GM12864 (cell line): ENCODE measurements at regions not wholly inside any gene's neighbourhood (a gene's known extent, or its start where the extent isn't known, plus 50 kb on each side); places are given as distances from the start of the nearest gene placed in this dataset.

ENCODE experiments used
- DNase-seq: peaks from one replicate; pipeline ENCODE4 v3.0.0-alpha.2; 2011; ENCODE audit warnings: low read depth
- H3K4me3 ChIP-seq: 2 replicates; pipeline ENCODE4 v1.5.1; 2011; ENCODE audit warnings: mild to moderate bottlenecking, low read depth, low read length, control low read depth
- TF ChIP-seq, protein P1 (sequence below): IDR thresholded peaks from 2 replicates; pipeline ENCODE4 v1.5.1; 2011; ENCODE audit warnings: low read depth, mild to moderate bottlenecking, moderate library complexity, low read length, control low read depth, inconsistent platforms; ENCODE audit errors: missing control alignments

DNA sequence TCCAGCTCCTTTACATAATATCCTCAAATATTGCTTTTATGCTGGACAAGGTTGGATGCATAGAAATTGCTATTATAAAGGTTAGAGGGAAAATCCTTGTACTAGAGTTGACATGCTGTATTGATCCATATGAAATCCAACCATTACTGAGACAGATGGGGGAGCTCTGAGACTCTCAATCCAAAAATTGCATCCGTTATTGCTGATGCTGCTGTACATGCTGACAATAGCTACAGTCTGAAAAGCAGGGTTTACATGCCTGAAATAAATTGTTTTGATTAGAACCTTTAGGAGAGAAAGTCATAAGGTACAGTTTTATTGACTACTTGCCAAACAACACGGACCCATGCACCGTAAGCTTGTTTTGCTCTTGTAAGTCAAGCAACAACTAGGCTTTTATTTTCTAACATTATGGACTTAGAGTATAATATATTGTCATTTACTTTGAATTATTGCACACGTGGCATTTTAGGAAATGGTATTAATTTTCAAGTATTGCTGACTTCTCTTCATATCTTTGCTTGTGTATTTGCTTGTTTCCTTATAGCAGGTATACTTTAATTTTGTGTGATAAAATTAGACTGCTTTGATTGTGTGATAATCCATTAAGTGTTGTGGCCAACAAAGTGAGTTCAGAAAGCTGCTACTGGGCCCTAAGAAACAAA is 1365.2 kb downstream of the STIM2 start:
- H3K4me3 ChIP-seq = no peak overlapping the region
- TF ChIP-seq, protein P1, sequence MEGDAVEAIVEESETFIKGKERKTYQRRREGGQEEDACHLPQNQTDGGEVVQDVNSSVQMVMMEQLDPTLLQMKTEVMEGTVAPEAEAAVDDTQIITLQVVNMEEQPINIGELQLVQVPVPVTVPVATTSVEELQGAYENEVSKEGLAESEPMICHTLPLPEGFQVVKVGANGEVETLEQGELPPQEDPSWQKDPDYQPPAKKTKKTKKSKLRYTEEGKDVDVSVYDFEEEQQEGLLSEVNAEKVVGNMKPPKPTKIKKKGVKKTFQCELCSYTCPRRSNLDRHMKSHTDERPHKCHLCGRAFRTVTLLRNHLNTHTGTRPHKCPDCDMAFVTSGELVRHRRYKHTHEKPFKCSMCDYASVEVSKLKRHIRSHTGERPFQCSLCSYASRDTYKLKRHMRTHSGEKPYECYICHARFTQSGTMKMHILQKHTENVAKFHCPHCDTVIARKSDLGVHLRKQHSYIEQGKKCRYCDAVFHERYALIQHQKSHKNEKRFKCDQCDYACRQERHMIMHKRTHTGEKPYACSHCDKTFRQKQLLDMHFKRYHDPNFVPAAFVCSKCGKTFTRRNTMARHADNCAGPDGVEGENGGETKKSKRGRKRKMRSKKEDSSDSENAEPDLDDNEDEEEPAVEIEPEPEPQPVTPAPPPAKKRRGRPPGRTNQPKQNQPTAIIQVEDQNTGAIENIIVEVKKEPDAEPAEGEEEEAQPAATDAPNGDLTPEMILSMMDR = no peak
- no peak for DNase-seq

DNA sequence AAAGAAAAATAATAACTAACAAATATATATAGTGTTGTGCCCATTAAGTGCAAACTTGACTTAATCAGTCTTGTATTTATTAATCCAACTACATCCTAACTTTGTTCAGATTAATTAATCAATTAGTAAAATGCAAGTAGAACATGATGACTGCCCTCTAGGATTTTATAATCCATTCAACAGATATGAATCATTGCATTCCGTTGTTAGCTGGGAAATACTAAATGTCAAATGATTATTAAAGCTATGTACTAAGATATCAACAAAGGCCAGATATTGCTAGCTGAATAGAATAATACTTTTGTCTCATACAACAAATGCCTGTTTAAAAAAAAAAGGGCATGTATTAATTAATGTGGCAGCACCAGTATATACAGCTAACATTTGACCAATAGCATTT is 1366.3 kb downstream of the STIM2 start:
- no peak overlapping the region for H3K4me3 ChIP-seq
- TF ChIP-seq, protein P1 = no peak
- no peak for DNase-seq

DNA sequence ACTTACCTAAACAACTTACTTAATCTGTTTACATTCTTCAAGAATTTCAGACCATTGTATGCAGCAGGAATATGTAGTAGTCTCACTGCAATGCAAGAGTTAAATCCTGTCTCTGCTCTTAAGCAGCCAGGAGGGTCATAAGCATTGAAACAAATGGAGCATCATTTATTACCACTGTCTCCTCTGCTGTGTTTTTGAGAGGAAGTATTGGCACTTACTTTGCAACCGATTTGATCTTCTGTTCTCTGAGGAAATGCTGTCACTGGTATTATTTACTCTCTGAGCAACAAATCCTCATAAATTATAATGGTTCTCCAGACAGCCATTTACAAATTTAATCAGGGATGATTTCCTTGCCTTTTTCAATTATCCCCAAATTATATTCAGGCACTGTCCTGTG is 1367.1 kb downstream of the STIM2 start:
- TF ChIP-seq, protein P1 = no peak
- DNase-seq = no peak
- H3K4me3 ChIP-seq = no peak overlapping the region

DNA sequence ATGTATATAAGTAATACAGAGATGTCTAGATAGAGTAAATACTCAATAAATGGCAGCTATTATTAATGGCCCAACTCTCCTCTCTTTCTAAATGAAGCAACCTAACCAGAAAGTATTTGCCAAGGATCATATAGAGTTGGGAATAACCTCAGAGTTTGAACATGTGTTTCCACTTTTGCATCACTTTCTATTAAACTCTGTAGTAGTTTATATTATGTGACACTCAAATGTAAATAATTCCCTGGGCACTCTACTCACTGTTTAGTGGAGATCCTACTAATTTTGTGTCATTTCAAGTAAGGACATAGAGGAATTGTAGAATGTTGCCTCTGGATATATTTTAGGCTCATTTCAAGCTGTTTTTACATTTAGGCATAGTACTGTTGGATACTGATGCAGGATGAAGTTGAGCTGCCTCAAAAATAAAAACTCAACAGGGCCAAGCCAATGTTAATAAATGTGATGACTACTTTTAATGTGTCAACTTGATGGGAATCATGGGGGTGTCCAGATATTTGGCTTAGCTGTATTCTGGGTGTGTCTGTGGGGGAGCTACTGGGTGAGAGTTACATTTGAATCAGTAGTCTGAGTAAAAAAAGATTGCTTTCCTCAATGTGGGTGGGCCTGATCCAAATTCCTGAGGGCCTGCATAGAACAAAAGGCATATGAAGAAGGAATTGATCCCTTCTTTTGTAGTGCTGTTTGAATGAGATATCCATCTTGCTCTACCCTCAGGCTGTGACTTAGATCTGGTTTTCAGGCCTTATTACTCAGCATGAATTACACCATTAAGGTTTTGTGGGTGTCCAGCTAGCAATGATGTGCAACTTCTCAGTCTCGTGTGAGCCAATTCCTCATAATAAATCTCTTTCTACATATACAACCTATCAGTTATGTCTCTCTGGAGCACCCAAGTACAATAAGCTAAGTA is 1368.2 kb downstream of the STIM2 start:
- DNase-seq = no peak
- TF ChIP-seq, protein P1 = no peak
- H3K4me3 ChIP-seq = no peak overlapping the region

DNA sequence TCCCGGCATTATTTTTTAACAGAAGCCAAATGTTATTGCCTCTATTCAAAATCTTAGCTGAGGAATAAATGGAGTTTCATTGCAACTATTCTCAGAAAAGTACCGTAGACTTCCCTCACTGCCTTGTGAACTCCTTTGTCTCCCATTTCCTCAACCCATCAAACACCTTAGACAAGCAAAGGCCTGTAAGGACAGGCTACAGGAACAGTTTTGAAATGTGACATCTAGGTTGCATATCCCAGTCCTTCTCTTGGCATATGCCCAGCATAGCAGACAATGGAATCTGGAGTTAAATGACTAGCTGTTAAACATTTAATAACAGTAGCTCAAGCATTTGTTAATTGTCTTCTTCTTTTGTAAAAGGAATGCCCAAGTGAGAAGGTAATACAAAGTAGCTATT is 1371.7 kb downstream of the STIM2 start:
- TF ChIP-seq, protein P1 = no peak
- DNase-seq = no peak
- H3K4me3 ChIP-seq = no peak overlapping the region

DNA sequence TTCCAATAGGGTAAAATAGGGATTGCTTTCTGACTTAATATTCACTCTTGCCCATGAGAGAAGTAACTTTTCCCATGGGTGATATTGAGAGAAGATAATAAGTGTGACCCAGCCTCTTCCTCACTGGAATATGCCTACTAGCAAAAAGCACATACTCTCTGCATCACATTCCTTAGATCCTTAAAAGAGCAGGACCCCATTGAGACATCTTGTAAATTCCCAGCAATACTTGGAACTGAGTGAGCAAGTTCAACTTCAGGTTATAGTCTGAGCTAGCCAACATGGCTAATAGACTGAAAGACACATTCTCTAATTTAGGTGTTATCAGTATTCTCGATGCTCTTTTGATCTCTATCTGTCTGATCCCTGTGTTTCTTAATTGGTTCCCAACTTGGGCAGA is 1372.3 kb downstream of the STIM2 start:
- TF ChIP-seq, protein P1 = no peak
- H3K4me3 ChIP-seq = no peak overlapping the region
- no peak for DNase-seq
